ENCODE measurements at regions not wholly inside any gene's neighbourhood (a gene's known extent, or its start where the extent isn't known, plus 50 kb on each side); places are given as distances from the start of the nearest gene placed in this dataset.

DNA sequence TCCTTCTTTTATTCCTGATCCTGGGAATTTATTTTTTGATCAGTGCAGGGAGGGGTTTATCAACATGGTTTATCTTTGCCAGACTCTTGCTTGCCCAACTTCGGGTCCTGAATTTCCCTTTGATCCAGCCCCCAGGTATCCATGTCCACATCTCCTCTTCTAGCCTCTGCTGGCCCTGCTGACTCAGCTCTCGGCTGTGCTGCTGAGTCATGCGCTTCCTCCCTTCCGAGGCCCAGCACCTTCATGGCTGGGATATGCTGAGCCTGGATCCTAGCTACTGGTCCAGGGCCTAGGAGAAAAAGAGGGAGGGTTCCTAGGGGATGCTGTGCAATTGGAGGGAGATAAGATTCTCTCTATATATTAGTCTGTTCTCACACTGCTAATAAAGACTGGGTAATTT is 380.7 kb upstream of the SHH start:
- TF ChIP-seq CTCF (conservative IDR thresholded peaks at IDR 0.05 in 1 of 2, IDR thresholded peaks at IDR 0.05 in 1 of 2; ENCODE audit: extremely low read depth in 1 of 2, insufficient read depth in 1 of 2, low read depth in 1 of 2, low read length in 2 of 2) (no peak), EZH2 (IDR thresholded peaks at IDR 0.05; ENCODE audit: borderline replicate concordance, low read length) (no peak)

Data from mammary epithelial cell (primary cell).